Chondrocyte (in vitro differentiated cells): ENCODE measurements at regions not wholly inside any gene's neighbourhood (a gene's known extent, or its start where the extent isn't known, plus 50 kb on each side); places are given as distances from the start of the nearest gene placed in this dataset.

Experiments used
- DNase-seq: peaks from one replicate; pipeline ENCODE4 v3.0.0; 2021; ENCODE audit warnings: mixed read lengths, low spot score
- H3K27ac Mint-ChIP-seq: one replicate; pipeline ENCODE4 v1.8.0; 2021; ENCODE audit warnings: mild to moderate bottlenecking, moderate library complexity, mixed read lengths; ENCODE audit not compliant: unreplicated experiment
- H3K27me3 Mint-ChIP-seq: 2 replicates; pipeline ENCODE4 v1.8.0; 2021; ENCODE audit warnings: low read depth, mixed read lengths
- H3K36me3 Mint-ChIP-seq: 2 replicates; pipeline ENCODE4 v1.8.0; 2021; ENCODE audit warnings: low read depth, mixed read lengths
- H3K4me1 Mint-ChIP-seq: 2 replicates; pipeline ENCODE4 v1.8.0; 2021; ENCODE audit warnings: low read depth, mild to moderate bottlenecking, mixed read lengths
- H3K4me3 Mint-ChIP-seq: one replicate; pipeline ENCODE4 v1.8.0; 2021; ENCODE audit warnings: mild to moderate bottlenecking, moderate library complexity, mixed read lengths; ENCODE audit not compliant: unreplicated experiment
- H3K9me3 Mint-ChIP-seq: 2 replicates; pipeline ENCODE4 v1.8.0; 2021; ENCODE audit warnings: low read depth, mixed read lengths
- TF ChIP-seq, protein P1 (sequence below): fragments of 200-600 bp; sonication (generic); IDR thresholded peaks from 2 replicates; pipeline ENCODE4 v1.5.0; 2021; ENCODE audit warnings: antibody characterized with exemption, mild to moderate bottlenecking, moderate library complexity

DNA sequence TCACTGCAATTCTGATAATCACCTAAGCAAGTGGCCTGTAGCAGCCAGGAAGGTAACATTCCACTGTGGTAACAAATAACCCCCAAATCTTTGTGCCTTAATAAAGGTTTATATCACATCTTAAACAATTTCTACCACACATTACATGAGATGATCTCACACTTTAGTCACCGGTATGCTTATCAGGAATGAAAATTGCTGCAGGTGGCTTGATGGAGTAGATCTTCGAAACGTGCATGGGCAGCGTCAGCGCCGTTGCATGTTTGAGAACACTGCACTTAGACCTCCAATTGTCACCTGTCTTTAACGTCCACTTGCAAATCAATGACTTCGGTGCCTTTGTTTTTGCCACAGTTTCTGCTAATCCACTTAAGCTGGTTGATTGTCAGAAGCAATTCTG lies 477.4 kb downstream of the VRK1 start:
- H3K27me3 Mint-ChIP-seq: peaks cover 9% of the 10 kb centered on the region
- no peaks in the 10 kb centered on the region for H3K36me3 Mint-ChIP-seq
- H3K9me3 Mint-ChIP-seq: peaks cover 4% of the 10 kb centered on the region
- no peak overlapping the region for H3K27ac Mint-ChIP-seq
- no peak for DNase-seq
- H3K4me1 Mint-ChIP-seq: no peaks in the 10 kb centered on the region
- H3K4me3 Mint-ChIP-seq: no peak overlapping the region
- TF ChIP-seq, protein P1, sequence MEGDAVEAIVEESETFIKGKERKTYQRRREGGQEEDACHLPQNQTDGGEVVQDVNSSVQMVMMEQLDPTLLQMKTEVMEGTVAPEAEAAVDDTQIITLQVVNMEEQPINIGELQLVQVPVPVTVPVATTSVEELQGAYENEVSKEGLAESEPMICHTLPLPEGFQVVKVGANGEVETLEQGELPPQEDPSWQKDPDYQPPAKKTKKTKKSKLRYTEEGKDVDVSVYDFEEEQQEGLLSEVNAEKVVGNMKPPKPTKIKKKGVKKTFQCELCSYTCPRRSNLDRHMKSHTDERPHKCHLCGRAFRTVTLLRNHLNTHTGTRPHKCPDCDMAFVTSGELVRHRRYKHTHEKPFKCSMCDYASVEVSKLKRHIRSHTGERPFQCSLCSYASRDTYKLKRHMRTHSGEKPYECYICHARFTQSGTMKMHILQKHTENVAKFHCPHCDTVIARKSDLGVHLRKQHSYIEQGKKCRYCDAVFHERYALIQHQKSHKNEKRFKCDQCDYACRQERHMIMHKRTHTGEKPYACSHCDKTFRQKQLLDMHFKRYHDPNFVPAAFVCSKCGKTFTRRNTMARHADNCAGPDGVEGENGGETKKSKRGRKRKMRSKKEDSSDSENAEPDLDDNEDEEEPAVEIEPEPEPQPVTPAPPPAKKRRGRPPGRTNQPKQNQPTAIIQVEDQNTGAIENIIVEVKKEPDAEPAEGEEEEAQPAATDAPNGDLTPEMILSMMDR: no peak

DNA sequence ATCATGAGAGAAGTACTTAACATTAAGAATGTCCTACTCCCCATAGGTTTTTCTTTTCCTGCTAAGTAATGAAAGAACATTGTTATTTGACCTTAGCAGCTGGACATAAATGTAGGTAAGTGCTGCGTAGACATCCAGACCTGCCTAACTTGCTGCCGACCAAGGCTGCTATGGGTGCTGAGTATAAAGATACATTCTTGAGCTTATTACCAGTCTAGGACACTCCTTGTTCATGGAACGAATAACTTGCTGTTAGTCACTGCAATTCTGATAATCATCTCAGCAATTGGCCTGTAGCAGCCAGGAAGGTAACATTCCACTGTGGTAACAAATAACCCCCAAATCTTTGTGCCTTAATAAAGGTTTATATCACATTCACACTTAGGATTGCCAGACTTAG lies 478.1 kb downstream of the VRK1 start:
- Mint-ChIP-seq H3K36me3 (no peaks in the 10 kb centered on the region), H3K4me1 (no peaks in the 10 kb centered on the region), H3K4me3 (no peak overlapping the region), H3K27me3 (peaks cover 9% of the 10 kb centered on the region), H3K9me3 (peaks cover 3% of the 10 kb centered on the region), H3K27ac (no peak overlapping the region)
- TF ChIP-seq, protein P1: no peak
- no peak for DNase-seq

DNA sequence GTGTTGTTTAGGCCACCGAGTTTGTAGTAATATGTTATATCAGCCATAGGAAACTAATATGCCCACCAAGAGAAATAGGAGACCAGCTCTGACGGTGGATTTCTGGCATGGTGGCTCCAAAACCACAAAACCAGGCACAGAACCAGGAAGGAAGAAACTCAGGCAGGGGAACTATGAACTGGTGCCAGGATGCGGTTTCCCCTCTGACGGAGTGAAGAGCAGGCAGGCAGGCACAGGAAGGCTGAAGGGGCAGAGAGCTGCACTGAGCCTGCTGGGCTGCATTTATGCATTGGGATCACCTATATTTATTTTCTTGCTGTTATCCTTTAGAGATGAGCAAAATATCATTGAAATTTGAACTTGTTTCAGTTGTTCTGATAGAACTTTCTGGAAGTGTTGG lies 479.4 kb downstream of the VRK1 start:
- no peak overlapping the region for H3K27ac Mint-ChIP-seq
- H3K4me3 Mint-ChIP-seq: no peak overlapping the region
- peaks cover 4% of the 10 kb centered on the region for H3K4me1 Mint-ChIP-seq
- TF ChIP-seq, protein P1: no peak
- no peak for DNase-seq
- H3K27me3 Mint-ChIP-seq: peaks cover 9% of the 10 kb centered on the region
- no peaks in the 10 kb centered on the region for H3K36me3 Mint-ChIP-seq
- no peaks in the 10 kb centered on the region for H3K9me3 Mint-ChIP-seq

DNA sequence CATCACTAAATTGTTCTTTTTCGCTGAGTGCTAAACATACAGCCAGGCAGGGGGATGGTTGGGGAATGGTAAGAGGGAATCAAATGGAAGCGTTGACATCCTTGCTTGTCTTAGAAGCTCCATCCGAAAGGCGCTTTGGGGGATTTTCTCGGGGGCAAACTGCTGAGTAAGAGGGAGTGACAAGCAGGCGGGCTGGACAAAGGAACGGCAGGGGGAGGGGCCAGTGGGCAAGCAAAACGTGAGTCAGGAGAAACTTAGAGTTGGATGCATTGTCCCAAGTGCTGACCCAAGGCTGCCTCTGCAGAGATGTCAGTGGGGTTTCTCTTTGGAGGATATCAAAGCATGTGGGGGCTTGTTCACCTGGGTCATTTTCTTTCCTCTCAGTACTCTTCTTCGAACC lies 480.5 kb downstream of the VRK1 start:
- Mint-ChIP-seq H3K4me3 (no peak overlapping the region), H3K36me3 (no peaks in the 10 kb centered on the region), H3K9me3 (no peaks in the 10 kb centered on the region), H3K27ac (no peak overlapping the region), H3K27me3 (peaks cover 8% of the 10 kb centered on the region), H3K4me1 (peaks cover 4% of the 10 kb centered on the region)
- TF ChIP-seq, protein P1: no peak
- no peak for DNase-seq

DNA sequence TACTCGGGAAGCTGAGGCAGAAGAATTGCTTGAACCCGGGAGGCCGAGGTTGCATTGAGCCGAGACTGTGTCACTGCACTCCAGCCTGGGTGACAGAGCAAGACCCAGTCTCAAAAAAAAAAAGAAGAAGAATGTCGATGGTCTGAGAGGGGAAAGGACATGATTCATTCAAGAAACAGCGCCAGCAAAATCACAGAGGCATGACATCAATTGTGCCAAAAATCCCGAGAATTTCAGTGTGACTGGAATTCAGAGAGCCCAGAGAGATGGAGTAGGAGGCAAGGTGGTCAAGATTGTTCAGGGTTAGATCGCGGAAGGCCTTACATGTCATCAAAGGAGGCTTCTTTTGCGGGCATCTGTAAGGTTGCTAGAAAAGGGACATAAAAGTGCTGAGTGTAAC lies 483.3 kb downstream of the VRK1 start:
- DNase-seq: no peak
- Mint-ChIP-seq H3K4me3 (no peak overlapping the region), H3K27ac (no peak overlapping the region), H3K9me3 (no peaks in the 10 kb centered on the region), H3K36me3 (no peaks in the 10 kb centered on the region), H3K4me1 (peaks cover 4% of the 10 kb centered on the region), H3K27me3 (peaks cover 2% of the 10 kb centered on the region)
- TF ChIP-seq, protein P1: no peak
